ENCODE measurements at regions not wholly inside any gene's neighbourhood (a gene's known extent, or its start where the extent isn't known, plus 50 kb on each side); places are given as distances from the start of the nearest gene placed in this dataset.
A peak's percentile ranks its signal among the peaks of the same experiment; 100 is the strongest.

DNA sequence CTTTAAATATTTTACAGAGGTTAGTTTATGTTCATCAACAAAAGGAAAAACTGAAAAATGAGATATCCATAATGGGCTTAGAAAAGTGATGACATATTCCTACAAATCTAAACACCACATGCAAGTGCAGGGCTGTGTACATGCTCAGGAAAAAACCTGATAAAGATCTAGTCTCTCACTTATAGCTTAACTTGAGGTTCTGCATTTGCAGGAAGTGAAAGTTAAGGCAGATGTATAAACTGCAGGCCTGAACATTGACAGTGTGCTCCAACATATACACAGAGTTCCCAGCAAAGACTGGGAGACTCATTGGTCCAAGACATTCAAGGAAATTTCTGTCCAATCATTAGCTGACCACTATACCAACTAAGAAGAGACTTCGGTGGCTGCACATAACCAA, 63.8 kb upstream of the RET start:
- DNase-seq, result no peak
- no peaks in the 10 kb centered on the region for H3K36me3 ChIP-seq
- H3K27me3 ChIP-seq (ENCODE audit: low read depth), result no peaks in the 10 kb centered on the region
- TF ChIP-seq, protein P1, sequence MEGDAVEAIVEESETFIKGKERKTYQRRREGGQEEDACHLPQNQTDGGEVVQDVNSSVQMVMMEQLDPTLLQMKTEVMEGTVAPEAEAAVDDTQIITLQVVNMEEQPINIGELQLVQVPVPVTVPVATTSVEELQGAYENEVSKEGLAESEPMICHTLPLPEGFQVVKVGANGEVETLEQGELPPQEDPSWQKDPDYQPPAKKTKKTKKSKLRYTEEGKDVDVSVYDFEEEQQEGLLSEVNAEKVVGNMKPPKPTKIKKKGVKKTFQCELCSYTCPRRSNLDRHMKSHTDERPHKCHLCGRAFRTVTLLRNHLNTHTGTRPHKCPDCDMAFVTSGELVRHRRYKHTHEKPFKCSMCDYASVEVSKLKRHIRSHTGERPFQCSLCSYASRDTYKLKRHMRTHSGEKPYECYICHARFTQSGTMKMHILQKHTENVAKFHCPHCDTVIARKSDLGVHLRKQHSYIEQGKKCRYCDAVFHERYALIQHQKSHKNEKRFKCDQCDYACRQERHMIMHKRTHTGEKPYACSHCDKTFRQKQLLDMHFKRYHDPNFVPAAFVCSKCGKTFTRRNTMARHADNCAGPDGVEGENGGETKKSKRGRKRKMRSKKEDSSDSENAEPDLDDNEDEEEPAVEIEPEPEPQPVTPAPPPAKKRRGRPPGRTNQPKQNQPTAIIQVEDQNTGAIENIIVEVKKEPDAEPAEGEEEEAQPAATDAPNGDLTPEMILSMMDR (IDR thresholded peaks at IDR 0.05), result no peak
- intact Hi-C loops (cut with DNase I), result no loop called here
- H3K4me3 ChIP-seq, result no peak overlapping the region
- no peaks in the 10 kb centered on the region for H3K9me3 ChIP-seq
- no peaks in the 10 kb centered on the region for H3K4me1 ChIP-seq
- no peak for ATAC-seq
- no peak overlapping the region for H3K27ac ChIP-seq

DNA sequence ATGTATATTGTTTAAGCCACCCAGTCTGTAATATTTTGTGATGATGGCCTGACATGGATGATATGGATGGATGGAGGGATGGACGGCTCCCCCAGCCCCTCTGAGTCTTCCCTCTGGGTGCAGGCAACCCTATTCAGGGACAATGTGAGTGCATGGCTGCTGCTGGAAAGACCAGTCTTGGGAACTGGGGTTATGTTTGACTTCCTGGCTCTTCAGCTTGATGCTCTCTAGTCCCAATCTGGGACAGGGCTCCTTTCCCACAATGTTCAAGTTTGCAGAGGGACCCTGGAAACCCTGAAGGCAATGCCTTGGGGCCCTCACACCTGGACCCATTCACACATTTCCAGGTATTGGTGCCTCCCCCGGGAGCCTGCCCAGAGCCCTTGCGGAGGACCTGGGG, 52.3 kb upstream of the RET start:
- intact Hi-C loops (cut with DNase I), result no loop called here

DNA sequence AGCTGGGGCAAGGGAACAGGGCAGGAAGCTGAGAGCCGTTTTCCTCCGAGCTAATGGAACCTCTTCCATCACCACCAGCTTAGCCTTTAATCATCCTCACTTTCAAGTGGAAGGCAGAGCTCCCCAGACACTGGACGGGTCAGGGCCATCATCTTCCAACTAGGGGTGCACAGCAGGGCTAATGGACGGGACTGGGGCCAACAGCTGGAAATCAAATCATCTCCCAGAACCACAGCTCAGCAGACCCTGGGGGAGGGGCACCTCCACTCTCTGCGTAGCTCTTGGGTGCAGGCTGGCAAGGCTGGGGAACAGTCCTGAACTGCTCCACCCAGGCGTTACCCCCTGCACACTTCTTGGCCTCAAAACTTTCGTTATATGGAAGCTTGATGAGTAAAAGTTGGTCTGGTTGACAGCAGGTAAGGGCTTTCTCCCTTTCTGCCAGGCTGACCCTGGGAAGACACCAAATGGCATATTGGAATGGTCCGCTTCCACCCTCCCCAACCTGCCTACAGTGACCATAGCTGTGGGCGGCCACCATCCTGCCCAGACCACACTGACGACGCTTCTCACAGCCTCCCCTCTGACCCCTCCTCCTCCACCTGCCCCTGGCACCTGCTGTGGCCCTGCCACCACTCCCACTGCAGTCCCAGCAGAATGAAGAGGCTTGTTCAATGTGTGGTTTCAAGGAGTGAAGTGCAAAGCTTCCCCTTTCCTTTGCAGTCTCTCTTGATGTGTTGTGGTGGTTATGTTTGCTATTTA, 51.7 kb upstream of the RET start:
- Histone ChIP-seq H3K27me3 (ENCODE audit: low read depth) (peaks cover 20% of the 10 kb centered on the region), H3K9me3 (no peaks in the 10 kb centered on the region), H3K4me3 (no peak overlapping the region), H3K4me1 (no peaks in the 10 kb centered on the region), H3K36me3 (no peaks in the 10 kb centered on the region), H3K27ac (no peak overlapping the region)
- DNase-seq (no peak), ATAC-seq (no peak)
- intact Hi-C loops (cut with DNase I), result no loop called here
- TF ChIP-seq, protein P1 (IDR thresholded peaks at IDR 0.05), result no peak

More for the DNA sequence above, 52.3 kb upstream of the RET start:
- Histone ChIP-seq H3K4me1 (no peaks in the 10 kb centered on the region), H3K4me3 (no peak overlapping the region), H3K36me3 (no peaks in the 10 kb centered on the region), H3K27me3 (ENCODE audit: low read depth) (peaks cover 20% of the 10 kb centered on the region), H3K27ac (no peak overlapping the region), H3K9me3 (no peaks in the 10 kb centered on the region)
- no peak for ATAC-seq
- TF ChIP-seq, protein P1 (IDR thresholded peaks at IDR 0.05), result no peak
- no peak for DNase-seq

DNA sequence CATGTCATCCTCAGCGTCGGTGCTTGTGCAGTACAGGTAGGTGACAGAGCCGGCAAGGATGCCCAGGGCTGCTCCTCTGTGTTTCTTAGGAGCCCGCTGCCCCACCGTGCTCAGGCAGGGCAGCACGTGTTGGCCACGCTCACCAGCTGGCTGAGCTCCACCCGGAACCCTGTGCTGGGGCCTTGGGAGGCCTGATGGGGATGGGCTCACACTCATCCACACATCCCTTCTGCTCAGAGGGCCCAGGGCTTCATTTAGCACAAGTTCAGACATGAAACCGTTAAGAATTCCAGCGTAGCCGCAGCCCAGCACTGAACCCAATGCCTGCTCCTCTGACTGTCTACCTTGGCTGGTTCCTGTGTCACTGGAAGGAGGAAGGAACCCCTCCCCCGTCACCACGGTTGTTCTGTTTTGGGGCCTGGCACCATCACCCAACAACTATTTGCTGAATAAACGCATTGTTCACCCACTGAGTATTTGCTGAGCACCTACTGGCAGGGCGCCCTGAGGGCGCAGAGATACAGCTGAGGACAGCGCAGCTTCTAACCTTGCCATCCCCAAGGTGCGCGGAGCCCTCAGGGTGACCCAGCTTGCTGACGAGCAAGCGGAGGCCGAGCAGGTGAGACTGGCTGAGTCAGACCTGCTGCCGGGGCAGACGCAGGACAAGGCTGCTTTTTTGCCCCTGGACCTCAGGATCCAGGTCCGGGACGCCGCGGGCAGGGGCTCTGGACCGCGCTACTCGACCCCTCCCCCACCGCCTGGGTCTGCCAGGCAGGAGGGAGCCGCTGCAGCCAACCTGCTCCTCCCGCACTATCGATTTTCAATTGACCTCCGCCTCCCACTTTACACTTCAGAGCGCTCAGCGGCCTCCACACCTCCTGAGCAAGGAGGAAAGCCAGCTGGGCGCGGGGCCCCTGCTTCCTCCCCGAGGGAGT, 50.6 kb upstream of the RET start:
- TF ChIP-seq, protein P1 (IDR thresholded peaks at IDR 0.05), result no peak
- no peaks in the 10 kb centered on the region for H3K4me1 ChIP-seq
- no peaks in the 10 kb centered on the region for H3K36me3 ChIP-seq
- peaks cover 18% of the 10 kb centered on the region for H3K27me3 ChIP-seq (ENCODE audit: low read depth)
- ATAC-seq (peak in 1 of 2 donors; percentile 14), DNase-seq (no peak)
- no peak overlapping the region for H3K4me3 ChIP-seq
- no peaks in the 10 kb centered on the region for H3K9me3 ChIP-seq
- intact Hi-C loops (cut with DNase I), result no loop called here
- H3K27ac ChIP-seq, result no peak overlapping the region

Small RNA genes in the stretch of these regions (microRNA-seq; reads per million reads assigned to microRNA genes)
- gene MIR5100 (ENCODE audit: borderline number of aligned reads), result 1.5 reads per million

All from lower lobe of right lung (tissue), 2 donors.